ENCODE measurements at regions not wholly inside any gene's neighbourhood (a gene's known extent, or its start where the extent isn't known, plus 50 kb on each side); places are given as distances from the start of the nearest gene placed in this dataset.

GRCh38 chr13:24016046-24016445 lies 118.7 kb upstream of the C1QTNF9B start:
- Histone ChIP-seq H3K9ac (ENCODE audit: low read depth, low read length) (no peak overlapping the region), H3K36me3 (ENCODE audit: control insufficient read depth, insufficient read depth, low read length) (peaks cover 5% of the 10 kb centered on the region), H3K9me3 (ENCODE audit: control insufficient read depth, insufficient read depth, low read length) (no peaks in the 10 kb centered on the region), H3K27me3 (ENCODE audit: control insufficient read depth, insufficient read depth, low read length) (no peaks in the 10 kb centered on the region), H3K4me3 (ENCODE audit: low read depth, low read length) (no peak overlapping the region), H3K4me1 (ENCODE audit: control insufficient read depth, insufficient read depth, low read length) (no peaks in the 10 kb centered on the region)

GRCh38 chr13:24022568-24022967 lies 125.3 kb upstream of the C1QTNF9B start:
- no peak overlapping the region for H3K4me3 ChIP-seq (ENCODE audit: low read depth, low read length)
- H3K4me1 ChIP-seq (ENCODE audit: control insufficient read depth, insufficient read depth, low read length) = no peaks in the 10 kb centered on the region
- no peak overlapping the region for H3K9ac ChIP-seq (ENCODE audit: low read depth, low read length)
- H3K9me3 ChIP-seq (ENCODE audit: control insufficient read depth, insufficient read depth, low read length) = no peaks in the 10 kb centered on the region
- H3K36me3 ChIP-seq (ENCODE audit: control insufficient read depth, insufficient read depth, low read length) = no peaks in the 10 kb centered on the region
- H3K27me3 ChIP-seq (ENCODE audit: control insufficient read depth, insufficient read depth, low read length) = no peaks in the 10 kb centered on the region

- no peaks in the 10 kb centered on the region for H3K9me3 ChIP-seq (ENCODE audit: control insufficient read depth, insufficient read depth, low read length)
- H3K4me1 ChIP-seq (ENCODE audit: control insufficient read depth, insufficient read depth, low read length) = no peaks in the 10 kb centered on the region
- H3K36me3 ChIP-seq (ENCODE audit: control insufficient read depth, insufficient read depth, low read length) = no peaks in the 10 kb centered on the region
- H3K9ac ChIP-seq (ENCODE audit: low read depth, low read length) = no peak overlapping the region
- no peak overlapping the region for H3K4me3 ChIP-seq (ENCODE audit: low read depth, low read length)
- H3K27me3 ChIP-seq (ENCODE audit: control insufficient read depth, insufficient read depth, low read length) = no peaks in the 10 kb centered on the region
Observed at GRCh38 chr13:24023073-24023472, 125.8 kb upstream of the C1QTNF9B start.

- Histone ChIP-seq H3K4me3 (ENCODE audit: low read depth, low read length) (no peak overlapping the region), H3K9me3 (ENCODE audit: control insufficient read depth, insufficient read depth, low read length) (no peaks in the 10 kb centered on the region), H3K27me3 (ENCODE audit: control insufficient read depth, insufficient read depth, low read length) (no peaks in the 10 kb centered on the region), H3K9ac (ENCODE audit: low read depth, low read length) (no peak overlapping the region), H3K4me1 (ENCODE audit: control insufficient read depth, insufficient read depth, low read length) (no peaks in the 10 kb centered on the region), H3K36me3 (ENCODE audit: control insufficient read depth, insufficient read depth, low read length) (no peaks in the 10 kb centered on the region)
Observed at GRCh38 chr13:24027494-24027893, 130.2 kb upstream of the C1QTNF9B start.

GRCh38 chr13:24032252-24032651 lies 128.3 kb upstream of the SPATA13 start:
- Histone ChIP-seq H3K4me1 (ENCODE audit: control insufficient read depth, insufficient read depth, low read length) (no peaks in the 10 kb centered on the region), H3K27me3 (ENCODE audit: control insufficient read depth, insufficient read depth, low read length) (no peaks in the 10 kb centered on the region), H3K9ac (ENCODE audit: low read depth, low read length) (no peak overlapping the region), H3K36me3 (ENCODE audit: control insufficient read depth, insufficient read depth, low read length) (no peaks in the 10 kb centered on the region), H3K9me3 (ENCODE audit: control insufficient read depth, insufficient read depth, low read length) (no peaks in the 10 kb centered on the region), H3K4me3 (ENCODE audit: low read depth, low read length) (no peak overlapping the region)

- H3K4me3 ChIP-seq (ENCODE audit: low read depth, low read length) = no peak overlapping the region
- no peak overlapping the region for H3K9ac ChIP-seq (ENCODE audit: low read depth, low read length)
- no peaks in the 10 kb centered on the region for H3K27me3 ChIP-seq (ENCODE audit: control insufficient read depth, insufficient read depth, low read length)
Observed at GRCh38 chr13:24032674-24033073, 127.8 kb upstream of the SPATA13 start.

GRCh38 chr13:24033527-24034302 lies 126.8 kb upstream of the SPATA13 start:
- H3K36me3 ChIP-seq (ENCODE audit: control insufficient read depth, insufficient read depth, low read length) = no peaks in the 10 kb centered on the region
- H3K9ac ChIP-seq (ENCODE audit: low read depth, low read length) = no peak overlapping the region
- H3K27me3 ChIP-seq (ENCODE audit: control insufficient read depth, insufficient read depth, low read length) = no peaks in the 10 kb centered on the region
- no peaks in the 10 kb centered on the region for H3K9me3 ChIP-seq (ENCODE audit: control insufficient read depth, insufficient read depth, low read length)
- H3K4me3 ChIP-seq (ENCODE audit: low read depth, low read length) = no peak overlapping the region
- H3K4me1 ChIP-seq (ENCODE audit: control insufficient read depth, insufficient read depth, low read length) = no peaks in the 10 kb centered on the region

More at GRCh38 chr13:24032674-24033073, 127.8 kb upstream of the SPATA13 start:
- H3K36me3 ChIP-seq (ENCODE audit: control insufficient read depth, insufficient read depth, low read length) = no peaks in the 10 kb centered on the region
- H3K9me3 ChIP-seq (ENCODE audit: control insufficient read depth, insufficient read depth, low read length) = no peaks in the 10 kb centered on the region
- H3K4me1 ChIP-seq (ENCODE audit: control insufficient read depth, insufficient read depth, low read length) = no peaks in the 10 kb centered on the region

GRCh38 chr13:24035411-24035810 lies 125.1 kb upstream of the SPATA13 start:
- H3K9me3 ChIP-seq (ENCODE audit: control insufficient read depth, insufficient read depth, low read length) = no peaks in the 10 kb centered on the region
- peaks cover 16% of the 10 kb centered on the region for H3K27me3 ChIP-seq (ENCODE audit: control insufficient read depth, insufficient read depth, low read length)
- peaks cover 2% of the 10 kb centered on the region for H3K4me1 ChIP-seq (ENCODE audit: control insufficient read depth, insufficient read depth, low read length)
- no peaks in the 10 kb centered on the region for H3K36me3 ChIP-seq (ENCODE audit: control insufficient read depth, insufficient read depth, low read length)
- H3K4me3 ChIP-seq (ENCODE audit: low read depth, low read length) = no peak overlapping the region
- no peak overlapping the region for H3K9ac ChIP-seq (ENCODE audit: low read depth, low read length)

GRCh38 chr13:24036115-24036514 lies 124.4 kb upstream of the SPATA13 start:
- peaks cover 19% of the 10 kb centered on the region for H3K27me3 ChIP-seq (ENCODE audit: control insufficient read depth, insufficient read depth, low read length)

GRCh38 chr13:24038405-24038804 lies 122.1 kb upstream of the SPATA13 start:
- no peaks in the 10 kb centered on the region for H3K9me3 ChIP-seq (ENCODE audit: control insufficient read depth, insufficient read depth, low read length)
- no peak overlapping the region for H3K9ac ChIP-seq (ENCODE audit: low read depth, low read length)
- peaks cover 9% of the 10 kb centered on the region for H3K4me1 ChIP-seq (ENCODE audit: control insufficient read depth, insufficient read depth, low read length)
- H3K27me3 ChIP-seq (ENCODE audit: control insufficient read depth, insufficient read depth, low read length) = peaks cover 34% of the 10 kb centered on the region
- H3K36me3 ChIP-seq (ENCODE audit: control insufficient read depth, insufficient read depth, low read length) = no peaks in the 10 kb centered on the region
- no peak overlapping the region for H3K4me3 ChIP-seq (ENCODE audit: low read depth, low read length)

More at GRCh38 chr13:24036115-24036514, 124.4 kb upstream of the SPATA13 start:
- H3K4me3 ChIP-seq (ENCODE audit: low read depth, low read length) = no peak overlapping the region
- H3K9me3 ChIP-seq (ENCODE audit: control insufficient read depth, insufficient read depth, low read length) = no peaks in the 10 kb centered on the region
- H3K4me1 ChIP-seq (ENCODE audit: control insufficient read depth, insufficient read depth, low read length) = peaks cover 5% of the 10 kb centered on the region
- no peak overlapping the region for H3K9ac ChIP-seq (ENCODE audit: low read depth, low read length)
- no peaks in the 10 kb centered on the region for H3K36me3 ChIP-seq (ENCODE audit: control insufficient read depth, insufficient read depth, low read length)

- Histone ChIP-seq H3K27me3 (ENCODE audit: control insufficient read depth, insufficient read depth, low read length) (peaks cover 34% of the 10 kb centered on the region), H3K9me3 (ENCODE audit: control insufficient read depth, insufficient read depth, low read length) (no peaks in the 10 kb centered on the region), H3K4me1 (ENCODE audit: control insufficient read depth, insufficient read depth, low read length) (peaks cover 9% of the 10 kb centered on the region), H3K4me3 (ENCODE audit: low read depth, low read length) (no peak overlapping the region), H3K36me3 (ENCODE audit: control insufficient read depth, insufficient read depth, low read length) (no peaks in the 10 kb centered on the region), H3K9ac (ENCODE audit: low read depth, low read length) (no peak overlapping the region)
Observed at GRCh38 chr13:24038841-24039330, 121.6 kb upstream of the SPATA13 start.
